ENCODE measurements at regions not wholly inside any gene's neighbourhood (a gene's known extent, or its start where the extent isn't known, plus 50 kb on each side); places are given as distances from the start of the nearest gene placed in this dataset.

DNA sequence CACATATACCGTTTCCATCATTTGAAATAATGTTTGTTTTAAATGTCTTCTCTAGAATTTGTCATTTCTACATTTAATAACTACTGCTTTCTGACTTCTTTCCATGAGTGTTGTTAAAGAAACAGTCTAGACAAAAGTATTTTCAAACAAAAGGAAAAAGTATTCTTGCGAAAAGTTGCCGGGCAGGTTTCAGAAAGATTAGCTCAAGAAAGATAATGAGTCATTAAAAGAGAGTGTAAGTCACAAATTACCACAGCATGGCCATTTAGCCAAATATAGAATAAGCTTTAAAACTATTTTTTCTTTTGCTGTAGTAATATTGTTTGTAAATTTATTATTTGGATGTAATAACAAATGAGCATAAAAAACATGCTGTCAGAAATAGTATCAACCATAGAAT, 493.0 kb downstream of the TLL1 start:
- no peak overlapping the region for H3K27ac ChIP-seq (ENCODE audit: low read length)
- DNase-seq: no peak
- intact Hi-C loops (cut with DNase I): no loop called here
- ATAC-seq: no peak
- no peak overlapping the region for H3K4me3 ChIP-seq (ENCODE audit: low read length)
- no peaks in the 10 kb centered on the region for H3K27me3 ChIP-seq (ENCODE audit: control insufficient read depth, insufficient read depth)
- H3K4me1 ChIP-seq (ENCODE audit: control insufficient read depth, insufficient read depth, low read length): no peaks in the 10 kb centered on the region
- 84% methylated on average over 3 of the region's 3 CpGs for WGBS
- H3K9me3 ChIP-seq (ENCODE audit: control insufficient read depth, low read length): no peaks in the 10 kb centered on the region

DNA sequence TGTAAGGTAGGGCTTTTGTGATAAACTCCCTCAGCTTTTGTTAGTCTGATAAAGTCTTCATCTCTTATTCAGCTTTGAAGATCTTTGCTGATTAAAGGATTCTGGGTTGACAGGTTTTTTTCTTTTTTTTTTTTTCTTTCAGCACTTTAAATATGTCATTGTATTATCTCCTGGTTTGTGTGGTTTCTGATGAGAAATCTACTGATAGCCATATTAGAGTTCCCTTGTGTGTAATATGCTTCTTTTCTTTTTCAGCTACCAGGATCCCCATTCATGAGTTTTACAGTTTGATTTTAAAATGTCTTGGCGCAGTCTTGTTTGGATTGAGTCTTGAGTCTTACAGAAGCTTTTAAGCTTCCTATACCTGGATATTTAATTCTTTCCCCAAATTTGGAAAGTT, 504.5 kb downstream of the TLL1 start:
- DNase-seq (no peak), ATAC-seq (no peak)
- Histone ChIP-seq H3K9me3 (ENCODE audit: control insufficient read depth, low read length) (no peaks in the 10 kb centered on the region), H3K4me3 (ENCODE audit: low read length) (no peak overlapping the region), H3K27me3 (ENCODE audit: control insufficient read depth, insufficient read depth) (no peaks in the 10 kb centered on the region), H3K4me1 (ENCODE audit: control insufficient read depth, insufficient read depth, low read length) (no peaks in the 10 kb centered on the region), H3K27ac (ENCODE audit: low read length) (no peak overlapping the region)
- intact Hi-C loops (cut with DNase I): no loop called here
- 90% methylated on average over 1 of the region's 1 CpG for WGBS

DNA sequence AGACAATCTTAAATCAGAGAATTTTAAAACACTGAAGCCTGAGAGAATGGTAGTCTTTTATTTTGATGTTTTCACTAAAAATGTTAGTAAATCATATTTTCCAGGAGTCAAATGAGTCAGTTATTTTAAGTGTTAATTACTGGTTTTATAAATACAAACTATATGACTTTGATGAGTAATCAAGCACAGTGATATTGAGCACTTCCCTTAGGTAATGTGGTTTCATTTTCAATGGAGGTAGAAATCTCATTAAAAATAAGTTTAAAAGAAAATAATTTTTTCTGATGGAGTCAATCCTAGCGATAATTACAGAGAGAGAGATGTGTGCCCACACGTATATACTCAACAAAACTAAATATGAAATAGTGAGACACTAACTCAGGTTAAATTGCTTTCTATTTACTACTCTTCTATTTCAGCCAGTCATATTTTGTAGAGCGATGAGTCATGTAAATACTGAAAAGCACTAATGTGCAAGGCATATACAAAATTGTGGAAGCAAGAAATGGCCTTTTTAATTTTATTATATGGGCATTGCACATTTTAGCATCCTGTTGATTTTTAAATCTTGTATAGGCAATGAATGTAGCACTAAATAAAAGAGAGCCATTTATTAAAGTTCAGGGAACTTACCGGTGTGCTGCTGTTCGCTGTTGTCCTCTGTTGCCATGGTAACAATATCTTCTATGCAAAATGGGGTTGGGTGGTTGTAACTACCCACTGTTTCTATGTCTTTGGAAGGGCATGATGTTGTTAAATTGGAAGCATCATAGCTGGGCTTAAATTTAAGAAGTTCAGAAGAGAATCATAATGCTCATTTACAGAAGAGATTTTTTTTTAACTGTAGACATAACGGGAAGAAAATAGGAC, 513.7 kb downstream of the TLL1 start:
- intact Hi-C loops (cut with DNase I): no loop called here
- H3K4me1 ChIP-seq (ENCODE audit: control insufficient read depth, insufficient read depth, low read length): no peaks in the 10 kb centered on the region
- H3K9me3 ChIP-seq (ENCODE audit: control insufficient read depth, low read length): no peaks in the 10 kb centered on the region
- WGBS: 67% methylated on average over 6 of the region's 6 CpGs
- H3K4me3 ChIP-seq (ENCODE audit: low read length): no peak overlapping the region
- DNase-seq: no peak
- H3K27me3 ChIP-seq (ENCODE audit: control insufficient read depth, insufficient read depth): no peaks in the 10 kb centered on the region
- H3K27ac ChIP-seq (ENCODE audit: low read length): no peak overlapping the region
- no peak for ATAC-seq

DNA sequence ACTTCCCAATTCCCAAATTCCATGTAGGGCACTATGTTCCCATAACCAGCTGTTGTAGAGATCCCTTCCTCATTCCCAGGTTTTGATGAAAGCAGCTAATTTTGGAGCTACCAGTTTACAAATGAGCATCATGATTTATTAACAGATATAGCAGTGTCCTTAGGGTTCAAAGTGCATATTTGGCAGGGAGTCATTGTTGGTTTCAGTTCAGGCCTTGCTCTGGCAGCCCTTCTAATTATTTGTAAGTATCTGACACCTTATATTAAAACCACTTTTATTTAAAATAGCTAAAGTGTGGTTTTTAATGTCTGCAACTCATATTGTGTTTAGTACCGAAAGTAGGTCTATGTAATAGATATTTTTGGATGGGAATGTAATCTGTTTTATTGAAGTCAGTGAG, 518.5 kb downstream of the TLL1 start:
- no peaks in the 10 kb centered on the region for H3K27me3 ChIP-seq (ENCODE audit: control insufficient read depth, insufficient read depth)
- intact Hi-C loops (cut with DNase I): no loop called here
- H3K4me3 ChIP-seq (ENCODE audit: low read length): no peak overlapping the region
- no peak for DNase-seq
- 67% methylated on average over 1 of the region's 1 CpG for WGBS
- H3K4me1 ChIP-seq (ENCODE audit: control insufficient read depth, insufficient read depth, low read length): no peaks in the 10 kb centered on the region
- no peaks in the 10 kb centered on the region for H3K9me3 ChIP-seq (ENCODE audit: control insufficient read depth, low read length)
- H3K27ac ChIP-seq (ENCODE audit: low read length): no peak overlapping the region
- no peak for ATAC-seq

DNA sequence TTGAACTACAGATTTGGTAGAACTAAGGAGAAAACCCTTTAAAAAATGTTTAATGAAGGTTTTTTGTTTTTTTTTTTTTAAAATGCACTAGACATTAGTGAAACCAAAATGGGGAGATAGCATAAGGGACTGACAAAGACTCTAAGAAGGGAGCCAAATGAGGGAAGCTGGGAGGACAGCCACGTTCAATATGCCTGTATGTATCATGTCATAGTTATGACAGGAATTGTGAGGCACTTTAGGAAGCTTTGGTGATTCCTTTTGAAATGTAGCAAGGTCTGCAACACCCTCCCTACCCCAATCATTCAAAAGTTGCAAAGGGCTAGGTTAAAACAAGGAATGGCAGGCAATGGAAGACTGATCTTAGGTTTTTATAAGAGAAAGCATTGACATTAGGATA, 526.0 kb downstream of the TLL1 start:
- intact Hi-C loops (cut with DNase I): no loop called here

DNA sequence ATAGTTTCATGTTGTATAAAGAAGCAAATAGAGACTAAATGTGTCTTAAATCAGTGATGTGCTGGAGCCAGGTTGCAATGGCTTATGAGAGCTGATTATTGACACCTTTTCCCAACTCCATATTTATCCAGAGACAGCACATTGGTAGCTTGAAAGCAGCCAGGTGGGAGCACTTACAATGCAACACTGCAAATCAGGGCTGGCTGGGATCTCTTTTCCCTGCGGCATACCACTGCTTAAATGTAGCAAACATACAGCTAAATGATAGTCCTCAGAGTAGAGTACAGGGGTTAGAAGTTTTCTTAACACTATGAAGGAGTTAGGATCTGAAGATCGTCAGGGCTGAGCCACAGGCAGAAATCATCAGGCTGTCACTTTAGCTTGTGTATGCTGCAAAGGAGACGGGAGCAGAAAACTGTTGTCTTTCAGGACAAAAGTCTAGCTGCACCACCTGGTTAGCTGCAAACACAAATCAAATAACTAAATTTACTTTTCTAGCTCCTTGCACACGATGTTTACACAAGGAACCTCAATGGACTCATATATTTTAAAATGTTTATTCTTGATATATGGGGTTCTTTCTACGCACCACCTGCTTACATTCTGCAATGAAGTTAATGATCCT, 527.3 kb downstream of the TLL1 start:
- intact Hi-C loops (cut with DNase I): no loop called here
- Histone ChIP-seq H3K4me1 (ENCODE audit: control insufficient read depth, insufficient read depth, low read length) (no peaks in the 10 kb centered on the region), H3K4me3 (ENCODE audit: low read length) (no peak overlapping the region), H3K27ac (ENCODE audit: low read length) (no peak overlapping the region), H3K9me3 (ENCODE audit: control insufficient read depth, low read length) (no peaks in the 10 kb centered on the region), H3K27me3 (ENCODE audit: control insufficient read depth, insufficient read depth) (no peaks in the 10 kb centered on the region)
- DNase-seq (no peak), ATAC-seq (no peak)
- 69% methylated on average over 5 of the region's 5 CpGs for WGBS

More for the DNA sequence above, 526.0 kb downstream of the TLL1 start:
- no peak for ATAC-seq
- H3K4me3 ChIP-seq (ENCODE audit: low read length): no peak overlapping the region
- H3K9me3 ChIP-seq (ENCODE audit: control insufficient read depth, low read length): no peaks in the 10 kb centered on the region
- H3K27me3 ChIP-seq (ENCODE audit: control insufficient read depth, insufficient read depth): no peaks in the 10 kb centered on the region
- no peak overlapping the region for H3K27ac ChIP-seq (ENCODE audit: low read length)
- no peaks in the 10 kb centered on the region for H3K4me1 ChIP-seq (ENCODE audit: control insufficient read depth, insufficient read depth, low read length)
- 38% methylated on average over 1 of the region's 1 CpG for whole genome bisulfite sequencing
- no peak for DNase-seq

DNA sequence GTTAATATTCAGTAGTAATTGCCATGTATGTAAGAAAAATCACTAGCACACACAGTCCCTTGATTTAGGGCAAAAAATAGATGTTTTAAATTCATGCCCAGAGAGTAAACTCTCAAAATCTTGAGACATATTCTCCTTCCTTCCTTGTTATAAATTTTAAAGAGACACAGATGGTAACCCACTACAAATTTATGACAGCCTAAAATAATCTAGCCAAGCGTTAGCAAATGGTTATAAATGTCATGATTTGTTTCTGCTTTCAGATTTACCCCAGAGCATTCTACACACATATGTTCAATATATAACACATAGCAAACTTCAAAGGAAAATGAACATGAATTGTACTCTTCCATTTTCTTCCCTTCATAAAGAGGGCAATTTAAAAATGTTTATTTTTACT, 540.3 kb downstream of the TLL1 start:
- intact Hi-C loops (cut with DNase I): no loop called here
- H3K4me3 ChIP-seq (ENCODE audit: low read length): no peak overlapping the region
- DNase-seq (no peak), ATAC-seq (no peak)
- H3K27ac ChIP-seq (ENCODE audit: low read length): no peak overlapping the region
- H3K9me3 ChIP-seq (ENCODE audit: control insufficient read depth, low read length): no peaks in the 10 kb centered on the region
- no peaks in the 10 kb centered on the region for H3K4me1 ChIP-seq (ENCODE audit: control insufficient read depth, insufficient read depth, low read length)
- H3K27me3 ChIP-seq (ENCODE audit: control insufficient read depth, insufficient read depth): no peaks in the 10 kb centered on the region
- WGBS: 65% methylated on average over 1 of the region's 1 CpG

DNA sequence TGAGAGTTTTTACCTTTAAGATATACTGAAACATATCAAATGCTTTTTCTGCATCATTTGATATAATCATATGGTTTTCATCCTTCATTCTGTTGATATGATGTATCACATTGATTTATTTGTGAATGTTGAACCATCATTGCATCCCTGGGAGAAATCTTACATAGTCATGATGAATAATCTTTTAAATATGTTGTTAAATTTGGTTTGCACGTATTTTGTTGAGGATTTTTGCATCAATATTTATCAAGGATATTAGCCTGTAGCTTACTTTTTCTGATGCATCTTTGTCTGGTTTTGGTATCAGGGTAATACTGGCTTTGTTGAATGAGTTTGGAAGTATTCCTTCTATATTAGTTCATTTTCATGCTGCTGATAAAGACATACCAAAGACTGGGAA, 541.4 kb downstream of the TLL1 start:
- ATAC-seq (no peak), DNase-seq (no peak)
- Histone ChIP-seq H3K27ac (ENCODE audit: low read length) (no peak overlapping the region), H3K27me3 (ENCODE audit: control insufficient read depth, insufficient read depth) (no peaks in the 10 kb centered on the region), H3K4me3 (ENCODE audit: low read length) (no peak overlapping the region), H3K9me3 (ENCODE audit: control insufficient read depth, low read length) (no peaks in the 10 kb centered on the region), H3K4me1 (ENCODE audit: control insufficient read depth, insufficient read depth, low read length) (no peaks in the 10 kb centered on the region)
- intact Hi-C loops (cut with DNase I): no loop called here
- 51% methylated on average over 1 of the region's 1 CpG for WGBS

DNA sequence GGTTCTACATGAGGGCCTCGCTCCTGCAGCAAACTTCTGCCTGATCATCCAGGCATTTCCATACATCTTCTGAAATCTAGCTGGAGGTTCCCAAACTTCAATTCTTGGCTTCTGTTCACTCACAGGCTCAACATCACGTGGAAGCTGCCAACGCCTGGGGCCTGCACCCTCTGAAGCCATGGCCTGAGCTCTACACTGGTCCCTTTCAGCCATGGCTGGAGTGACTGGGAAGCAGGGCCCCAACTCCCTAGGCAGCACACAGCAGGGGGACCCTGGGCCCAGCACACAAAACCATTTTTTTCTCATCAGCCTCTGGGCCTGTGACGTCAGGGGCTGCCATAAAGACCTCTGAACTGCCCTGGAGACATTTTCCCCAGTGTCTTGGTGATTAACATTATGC, 542.7 kb downstream of the TLL1 start:
- ATAC-seq: no peak
- H3K4me3 ChIP-seq (ENCODE audit: low read length): no peak overlapping the region
- intact Hi-C loops (cut with DNase I): no loop called here
- DNase-seq: no peak
- no peaks in the 10 kb centered on the region for H3K27me3 ChIP-seq (ENCODE audit: control insufficient read depth, insufficient read depth)
- no peak overlapping the region for H3K27ac ChIP-seq (ENCODE audit: low read length)
- H3K9me3 ChIP-seq (ENCODE audit: control insufficient read depth, low read length): no peaks in the 10 kb centered on the region
- WGBS: 61% methylated on average over 4 of the region's 4 CpGs
- no peaks in the 10 kb centered on the region for H3K4me1 ChIP-seq (ENCODE audit: control insufficient read depth, insufficient read depth, low read length)

DNA sequence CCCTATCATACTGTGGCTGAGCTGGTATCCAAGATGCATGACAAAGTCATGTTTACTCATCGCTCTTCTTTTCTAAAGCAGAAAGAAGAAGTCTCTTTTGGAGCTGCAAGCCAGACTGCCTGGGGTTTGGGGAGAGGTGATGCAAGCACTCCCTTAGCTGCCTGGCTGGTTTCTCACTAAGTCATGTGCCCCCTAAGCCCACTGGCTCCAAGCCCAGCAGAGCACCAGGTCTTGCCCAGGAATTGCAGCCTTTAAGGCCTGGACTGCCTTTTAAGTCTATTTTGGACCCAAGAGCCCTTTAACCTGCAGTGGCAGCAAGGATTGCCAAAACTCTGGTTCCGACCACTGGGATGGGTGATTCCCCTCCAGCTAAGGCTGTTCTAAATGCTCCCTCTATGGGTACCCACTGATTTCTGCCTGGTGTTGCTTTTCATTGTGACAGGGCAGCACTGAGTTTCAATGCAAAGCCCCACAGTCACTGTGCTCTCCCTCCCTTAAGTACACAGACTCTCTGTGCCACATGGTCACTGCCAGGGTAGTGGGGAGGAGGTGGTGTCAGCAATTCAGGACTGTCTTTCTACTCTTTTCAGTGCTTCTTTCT, 548.6 kb downstream of the TLL1 start:
- Histone ChIP-seq H3K27me3 (ENCODE audit: control insufficient read depth, insufficient read depth) (no peaks in the 10 kb centered on the region), H3K9me3 (ENCODE audit: control insufficient read depth, low read length) (no peaks in the 10 kb centered on the region), H3K4me3 (ENCODE audit: low read length) (no peak overlapping the region), H3K27ac (ENCODE audit: low read length) (no peak overlapping the region), H3K4me1 (ENCODE audit: control insufficient read depth, insufficient read depth, low read length) (no peaks in the 10 kb centered on the region)
- intact Hi-C loops (cut with DNase I): no loop called here
- ATAC-seq (no peak), DNase-seq (peak in 1 of 3 donors; percentile 7)
- 82% methylated on average over 2 of the region's 2 CpGs for WGBS

DNA sequence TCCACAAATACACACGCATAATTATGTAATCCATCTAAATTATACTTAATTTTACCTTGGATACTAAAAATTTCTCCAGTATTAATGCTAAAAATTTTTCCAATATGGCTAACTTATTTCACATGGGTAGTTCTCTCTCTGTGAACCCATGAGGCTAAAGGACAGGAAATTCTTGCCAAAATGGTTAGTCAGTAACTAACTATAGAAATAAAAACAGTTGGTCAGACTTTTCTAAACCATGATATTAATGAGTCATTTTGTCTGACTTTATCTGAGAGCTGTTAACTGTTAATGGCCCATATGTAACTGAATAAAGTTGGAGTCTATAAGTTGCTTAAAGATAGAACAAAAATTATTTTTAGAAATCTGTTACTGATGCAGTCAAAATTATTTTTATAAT, 549.4 kb downstream of the TLL1 start:
- 77% methylated on average over 1 of the region's 1 CpG for WGBS
- ATAC-seq (no peak), DNase-seq (no peak)
- Histone ChIP-seq H3K4me1 (ENCODE audit: control insufficient read depth, insufficient read depth, low read length) (no peaks in the 10 kb centered on the region), H3K9me3 (ENCODE audit: control insufficient read depth, low read length) (no peaks in the 10 kb centered on the region), H3K27me3 (ENCODE audit: control insufficient read depth, insufficient read depth) (no peaks in the 10 kb centered on the region), H3K27ac (ENCODE audit: low read length) (no peak overlapping the region), H3K4me3 (ENCODE audit: low read length) (no peak overlapping the region)
- intact Hi-C loops (cut with DNase I): no loop called here
